Activated naive CD8-positive, alpha-beta T cell treated with anti-CD3 and anti-CD28 coated beads, Interleukin-2, amount 50 U/mL, for 24 hours (primary cell): ENCODE measurements at regions not wholly inside any gene's neighbourhood (a gene's known extent, or its start where the extent isn't known, plus 50 kb on each side); places are given as distances from the start of the nearest gene placed in this dataset.

ENCODE experiments used
- ATAC-seq: fragments of 150-1000 bp; cut with Tn5 transposase; one replicate; pipeline ENCODE4 v1.10.0; 2021
- DNase-seq: peaks from one replicate; pipeline ENCODE4 v3.0.0; 2021
- H3K27ac Mint-ChIP-seq: one replicate; pipeline ENCODE4 v1.8.0; 2021; ENCODE audit warnings: mild to moderate bottlenecking, mixed read lengths
- H3K27me3 Mint-ChIP-seq: one replicate; pipeline ENCODE4 v1.8.0; 2021; ENCODE audit warnings: mixed read lengths
- H3K36me3 Mint-ChIP-seq: one replicate; pipeline ENCODE4 v1.8.0; 2021; ENCODE audit warnings: low read depth, mixed read lengths
- H3K4me1 Mint-ChIP-seq: one replicate; pipeline ENCODE4 v1.8.0; 2021; ENCODE audit warnings: mixed read lengths
- H3K4me3 Mint-ChIP-seq: one replicate; pipeline ENCODE4 v1.8.0; 2021; ENCODE audit warnings: mild to moderate bottlenecking, moderate library complexity, mixed read lengths
- H3K9me3 Mint-ChIP-seq: one replicate; pipeline ENCODE4 v1.8.0; 2021; ENCODE audit warnings: mixed read lengths

DNA sequence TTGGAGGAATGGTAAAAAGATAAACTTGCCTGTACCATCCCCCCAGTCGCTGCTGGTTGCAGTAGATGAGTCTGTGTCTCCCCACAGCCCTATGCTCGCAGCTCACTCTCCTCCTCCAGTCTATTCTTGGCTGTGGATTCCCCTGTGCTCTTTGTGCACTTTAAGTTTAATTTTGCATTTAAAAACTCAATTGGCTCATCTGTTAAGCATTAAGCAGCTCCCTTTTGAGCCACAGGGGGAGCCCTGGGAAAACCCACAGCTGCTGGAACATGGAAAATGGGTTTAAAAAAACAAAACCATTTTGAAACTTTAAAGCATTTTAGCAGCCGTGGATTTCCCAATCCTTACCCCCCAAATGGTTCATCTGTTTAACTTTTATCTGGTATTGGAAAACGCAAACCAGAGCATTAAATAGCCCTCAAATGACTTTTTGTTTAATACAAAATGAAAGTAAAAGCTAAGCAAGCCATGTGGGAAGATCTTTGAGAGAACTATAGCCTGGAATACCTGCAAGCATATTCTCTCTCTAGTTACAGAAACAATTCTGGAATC lies 536.9 kb downstream of the ZIC1 start:
- no peak overlapping the region for H3K27ac Mint-ChIP-seq
- H3K36me3 Mint-ChIP-seq = no peaks in the 10 kb centered on the region
- ATAC-seq (no peak), DNase-seq (no peak)
- peaks cover 7% of the 10 kb centered on the region for H3K9me3 Mint-ChIP-seq
- no peaks in the 10 kb centered on the region for H3K27me3 Mint-ChIP-seq
- no peak overlapping the region for H3K4me3 Mint-ChIP-seq
- no peaks in the 10 kb centered on the region for H3K4me1 Mint-ChIP-seq

DNA sequence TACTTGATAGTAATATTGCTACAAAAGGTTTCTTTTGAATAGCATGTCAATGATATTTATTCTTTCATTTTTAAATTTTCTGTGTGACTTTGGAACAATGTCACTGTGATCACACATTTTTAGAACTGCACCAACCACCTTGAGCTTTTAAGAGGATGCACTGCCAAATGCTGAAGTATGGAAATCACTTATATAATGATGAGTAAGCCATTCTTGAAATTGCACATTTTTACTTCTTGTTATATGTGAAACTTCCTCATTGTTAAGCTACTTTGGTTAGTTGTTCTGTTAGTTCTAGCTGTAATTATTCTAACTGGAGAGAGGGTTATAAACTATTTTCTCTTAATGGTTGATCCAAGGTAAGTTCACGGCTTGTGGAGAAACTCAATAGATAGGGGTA lies 547.5 kb downstream of the ZIC1 start:
- peaks cover 14% of the 10 kb centered on the region for H3K9me3 Mint-ChIP-seq
- H3K36me3 Mint-ChIP-seq = no peaks in the 10 kb centered on the region
- ATAC-seq (no peak), DNase-seq (no peak)
- no peaks in the 10 kb centered on the region for H3K27me3 Mint-ChIP-seq
- H3K27ac Mint-ChIP-seq = no peak overlapping the region
- H3K4me3 Mint-ChIP-seq = no peak overlapping the region
- H3K4me1 Mint-ChIP-seq = no peaks in the 10 kb centered on the region

DNA sequence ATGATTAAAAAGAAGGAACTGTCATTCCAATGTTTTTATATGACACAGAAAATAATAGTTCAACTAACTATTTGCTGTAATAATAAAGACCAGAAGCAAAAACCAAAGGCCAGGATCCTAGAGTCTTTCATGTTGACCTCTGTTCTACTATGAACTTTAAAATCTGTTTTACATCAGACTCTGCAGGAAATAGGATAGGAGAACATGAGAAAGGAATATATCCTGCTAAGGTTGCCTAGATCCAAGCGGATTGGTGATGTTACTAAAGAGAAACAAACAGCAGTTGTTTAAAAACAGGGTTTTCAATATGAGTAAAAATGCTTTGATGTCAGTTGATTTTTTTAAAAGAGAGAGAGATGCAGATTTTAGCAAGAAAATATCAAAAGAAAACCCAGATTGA lies 549.6 kb downstream of the ZIC1 start:
- DNase-seq (no peak), ATAC-seq (no peak)
- Mint-ChIP-seq H3K27ac (no peak overlapping the region), H3K4me3 (no peak overlapping the region), H3K9me3 (peaks cover 7% of the 10 kb centered on the region), H3K27me3 (no peaks in the 10 kb centered on the region), H3K4me1 (no peaks in the 10 kb centered on the region), H3K36me3 (no peaks in the 10 kb centered on the region)

GRCh38 chr3:147960786-147961185 lies 551.6 kb downstream of the ZIC1 start:
- DNase-seq (no peak), ATAC-seq (no peak)
- Mint-ChIP-seq H3K9me3 (peaks cover 9% of the 10 kb centered on the region), H3K4me3 (no peak overlapping the region), H3K36me3 (no peaks in the 10 kb centered on the region), H3K4me1 (no peaks in the 10 kb centered on the region), H3K27me3 (no peaks in the 10 kb centered on the region), H3K27ac (no peak overlapping the region)

- Mint-ChIP-seq H3K9me3 (peaks cover 6% of the 10 kb centered on the region), H3K4me3 (no peak overlapping the region), H3K27ac (no peak overlapping the region), H3K36me3 (no peaks in the 10 kb centered on the region), H3K27me3 (no peaks in the 10 kb centered on the region), H3K4me1 (no peaks in the 10 kb centered on the region)
- no peak for ATAC-seq
- DNase-seq = no peak
Measured at GRCh38 chr3:147962408-147963164, 553.4 kb downstream of the ZIC1 start.

- H3K36me3 Mint-ChIP-seq = no peaks in the 10 kb centered on the region
- no peaks in the 10 kb centered on the region for H3K4me1 Mint-ChIP-seq
- peaks cover 6% of the 10 kb centered on the region for H3K9me3 Mint-ChIP-seq
- no peak overlapping the region for H3K4me3 Mint-ChIP-seq
- H3K27me3 Mint-ChIP-seq = no peaks in the 10 kb centered on the region
- H3K27ac Mint-ChIP-seq = no peak overlapping the region
- no peak for DNase-seq
- no peak for ATAC-seq
Measured at GRCh38 chr3:147963711-147964110, 554.5 kb downstream of the ZIC1 start.

- Mint-ChIP-seq H3K27me3 (no peaks in the 10 kb centered on the region), H3K4me1 (no peaks in the 10 kb centered on the region), H3K9me3 (peaks cover 13% of the 10 kb centered on the region), H3K27ac (no peak overlapping the region), H3K36me3 (no peaks in the 10 kb centered on the region), H3K4me3 (no peak overlapping the region)
- DNase-seq = no peak
- no peak for ATAC-seq
Measured at GRCh38 chr3:147975165-147975564, 566.0 kb downstream of the ZIC1 start.

- no peaks in the 10 kb centered on the region for H3K36me3 Mint-ChIP-seq
- no peak overlapping the region for H3K4me3 Mint-ChIP-seq
- peaks cover 13% of the 10 kb centered on the region for H3K9me3 Mint-ChIP-seq
- DNase-seq = no peak
- H3K27ac Mint-ChIP-seq = no peak overlapping the region
- no peaks in the 10 kb centered on the region for H3K4me1 Mint-ChIP-seq
- no peak for ATAC-seq
- H3K27me3 Mint-ChIP-seq = no peaks in the 10 kb centered on the region
Measured at GRCh38 chr3:147977001-147977400, 567.8 kb downstream of the ZIC1 start.

DNA sequence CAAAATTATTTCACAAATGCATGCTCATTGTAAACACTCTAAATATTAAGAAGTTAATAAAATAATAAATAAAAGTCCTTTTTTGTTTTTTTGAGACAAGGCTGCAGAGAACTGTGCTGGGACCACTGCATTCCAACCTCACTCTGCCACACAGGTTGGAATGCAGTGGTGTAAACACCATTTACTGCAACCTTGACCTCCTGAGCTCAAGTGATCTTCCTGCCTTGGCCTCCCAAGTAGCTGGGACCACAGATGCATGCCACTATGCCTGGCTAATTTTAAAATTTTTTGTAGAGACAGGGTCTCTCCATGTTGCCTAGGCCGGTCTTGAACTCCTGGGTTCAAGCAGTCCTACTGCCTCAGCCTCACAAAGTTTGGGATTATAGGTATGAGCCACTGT lies 578.4 kb downstream of the ZIC1 start:
- Mint-ChIP-seq H3K27me3 (no peaks in the 10 kb centered on the region), H3K9me3 (no peaks in the 10 kb centered on the region), H3K4me3 (no peak overlapping the region), H3K36me3 (no peaks in the 10 kb centered on the region), H3K27ac (no peak overlapping the region), H3K4me1 (no peaks in the 10 kb centered on the region)
- DNase-seq (no peak), ATAC-seq (no peak)

GRCh38 chr3:147989344-147989743 lies 580.2 kb downstream of the ZIC1 start:
- DNase-seq (no peak), ATAC-seq (no peak)
- Mint-ChIP-seq H3K9me3 (no peaks in the 10 kb centered on the region), H3K27ac (no peak overlapping the region), H3K4me3 (no peak overlapping the region), H3K27me3 (no peaks in the 10 kb centered on the region), H3K4me1 (no peaks in the 10 kb centered on the region), H3K36me3 (no peaks in the 10 kb centered on the region)

GRCh38 chr3:148002705-148003205 lies 593.6 kb downstream of the ZIC1 start:
- Mint-ChIP-seq H3K9me3 (no peaks in the 10 kb centered on the region), H3K27ac (no peak overlapping the region), H3K4me3 (no peak overlapping the region), H3K27me3 (no peaks in the 10 kb centered on the region), H3K36me3 (no peaks in the 10 kb centered on the region), H3K4me1 (no peaks in the 10 kb centered on the region)
- no peak for DNase-seq
- no peak for ATAC-seq

- no peak overlapping the region for H3K4me3 Mint-ChIP-seq
- ATAC-seq (no peak), DNase-seq (no peak)
- no peaks in the 10 kb centered on the region for H3K27me3 Mint-ChIP-seq
- no peaks in the 10 kb centered on the region for H3K9me3 Mint-ChIP-seq
- no peak overlapping the region for H3K27ac Mint-ChIP-seq
- no peaks in the 10 kb centered on the region for H3K36me3 Mint-ChIP-seq
- H3K4me1 Mint-ChIP-seq = no peaks in the 10 kb centered on the region
Measured at GRCh38 chr3:148004331-148004730, 595.2 kb downstream of the ZIC1 start.

- DNase-seq (no peak), ATAC-seq (no peak)
- Mint-ChIP-seq H3K4me3 (no peak overlapping the region), H3K27ac (no peak overlapping the region), H3K4me1 (no peaks in the 10 kb centered on the region), H3K27me3 (no peaks in the 10 kb centered on the region), H3K9me3 (no peaks in the 10 kb centered on the region), H3K36me3 (no peaks in the 10 kb centered on the region)
Measured at GRCh38 chr3:148005456-148005855, 596.3 kb downstream of the ZIC1 start.

- Mint-ChIP-seq H3K4me3 (no peak overlapping the region), H3K27me3 (no peaks in the 10 kb centered on the region), H3K36me3 (no peaks in the 10 kb centered on the region), H3K27ac (no peak overlapping the region), H3K9me3 (no peaks in the 10 kb centered on the region), H3K4me1 (no peaks in the 10 kb centered on the region)
- ATAC-seq (no peak), DNase-seq (no peak)
Measured at GRCh38 chr3:148006508-148006907, 597.3 kb downstream of the ZIC1 start.

- Mint-ChIP-seq H3K4me1 (no peaks in the 10 kb centered on the region), H3K4me3 (no peak overlapping the region), H3K27ac (no peak overlapping the region), H3K36me3 (no peaks in the 10 kb centered on the region), H3K9me3 (no peaks in the 10 kb centered on the region), H3K27me3 (no peaks in the 10 kb centered on the region)
- no peak for DNase-seq
- no peak for ATAC-seq
Measured at GRCh38 chr3:148008591-148008990, 599.4 kb downstream of the ZIC1 start.
